SU-DHL-6 (cell line): ENCODE measurements at regions not wholly inside any gene's neighbourhood (a gene's known extent, or its start where the extent isn't known, plus 50 kb on each side); places are given as distances from the start of the nearest gene placed in this dataset.

ENCODE experiments used
- H2AFZ ChIP-seq: fragments of 200-600 bp; sonication (generic); 2 replicates; pipeline ENCODE4 v1.6.1; 2014; ENCODE audit warnings: low read depth, mild to moderate bottlenecking, moderate library complexity, mixed read lengths, antibody characterized with exemption, low read length; ENCODE audit not compliant: severe bottlenecking
- H3F3A ChIP-seq: fragments of 200-600 bp; shearing (Covaris generic); 2 replicates; pipeline ENCODE4 v1.6.0; 2016; ENCODE audit warnings: antibody characterized with exemption, mild to moderate bottlenecking; ENCODE audit not compliant: insufficient read depth
- H3K27ac ChIP-seq: fragments of 200-600 bp; sonication (generic); 2 replicates; pipeline ENCODE4 v1.5.1; 2016; ENCODE audit warnings: low read depth, mild to moderate bottlenecking, low read length, moderate library complexity, mixed read lengths
- H3K27me3 ChIP-seq: fragments of 200-600 bp; sonication (generic), shearing (Covaris generic); 2 replicates; pipeline ENCODE4 v1.6.0; 2014; ENCODE audit warnings: mild to moderate bottlenecking, low read length
- H3K36me3 ChIP-seq: fragments of 200-600 bp; sonication (generic); 2 replicates; pipeline ENCODE4 v1.6.1; 2014; ENCODE audit warnings: mild to moderate bottlenecking, low read length, mixed read lengths
- H3K4me2 ChIP-seq: fragments of 300-600, 200-600 bp; shearing (Covaris generic), sonication (generic); 2 replicates; pipeline ENCODE4 v1.6.0; 2014; ENCODE audit warnings: low read length, low read depth, mild to moderate bottlenecking; ENCODE audit not compliant: poor library complexity, severe bottlenecking
- H3K4me3 ChIP-seq: fragments of 200-600 bp; sonication (generic); 2 replicates; pipeline ENCODE4 v1.5.1; 2014; ENCODE audit warnings: antibody characterized with exemption, low read length, mild to moderate bottlenecking, mixed read lengths; ENCODE audit not compliant: insufficient read depth, poor library complexity, severe bottlenecking
- H3K79me2 ChIP-seq: fragments of 200-600 bp; sonication (generic); 2 replicates; pipeline ENCODE4 v1.6.1; 2014; ENCODE audit warnings: mild to moderate bottlenecking, low read length, moderate library complexity; ENCODE audit not compliant: insufficient read depth
- H3K9ac ChIP-seq: fragments of 200-600 bp; sonication (generic); 2 replicates; pipeline ENCODE4 v1.7.0; 2014; ENCODE audit warnings: mild to moderate bottlenecking, low read length
- H3K9me2 ChIP-seq: fragments of 200-600 bp; sonication (generic); replicated peaks from 2 replicates; pipeline ENCODE4 v1.6.1; 2014; ENCODE audit warnings: low read length; ENCODE audit not compliant: insufficient read depth
- H3K9me3 ChIP-seq: fragments of 200-600 bp; sonication (generic); 2 replicates; pipeline ENCODE4 v1.6.1; 2014; ENCODE audit warnings: low read length, mixed read lengths; ENCODE audit not compliant: insufficient read depth
- H4K20me1 ChIP-seq: fragments of 200-600 bp; sonication (generic); 2 replicates; pipeline ENCODE4 v1.6.1; 2014; ENCODE audit warnings: low read depth, mild to moderate bottlenecking, antibody characterized with exemption, low read length, moderate library complexity, mixed read lengths
- EZH2phosphoT487 ChIP-seq: fragments of 200-600 bp; sonication (generic), shearing (Covaris generic); conservative IDR thresholded peaks from 2 replicates; pipeline ENCODE4 v1.6.1; 2018; ENCODE audit warnings: mild to moderate bottlenecking, antibody characterized with exemption, low read length, moderate library complexity, mixed read lengths
- TF ChIP-seq, protein P1 (sequence below): fragments of 200-600 bp; sonication (generic); IDR thresholded peaks from one replicate; pipeline ENCODE4 v1.5.1; 2017; ENCODE audit warnings: antibody characterized with exemption, mild to moderate bottlenecking, low read length, moderate library complexity; ENCODE audit not compliant: insufficient read depth, poor library complexity, severe bottlenecking

DNA sequence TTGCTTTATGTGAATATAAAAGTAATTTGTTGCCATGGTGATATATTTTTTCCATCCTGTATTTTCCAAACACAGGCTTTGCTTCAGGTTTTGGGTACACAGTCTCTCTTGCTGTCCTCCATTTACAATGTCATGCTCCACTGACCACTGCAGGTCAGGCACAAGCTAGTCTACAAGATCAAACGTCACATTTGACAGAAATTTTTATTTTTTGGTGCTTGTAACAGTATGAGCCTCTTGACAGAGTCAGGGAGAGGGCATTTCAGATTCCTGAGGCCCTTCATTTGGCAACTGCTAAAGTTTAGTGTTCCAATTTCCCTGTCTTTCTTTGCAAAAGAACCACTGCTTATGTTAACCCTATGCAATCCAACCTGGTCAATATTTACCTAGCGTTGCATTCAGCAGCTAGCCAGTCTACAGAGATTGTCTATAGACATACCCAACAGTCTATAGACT lies 175.0 kb downstream of the RFC3 start:
- Histone ChIP-seq H2AFZ (no peak overlapping the region), H3K36me3 (no peaks in the 10 kb centered on the region), H3K9ac (no peak overlapping the region), H3K4me3 (no peak overlapping the region), H3K27me3 (no peaks in the 10 kb centered on the region), H3K4me2 (no peak overlapping the region), H3K9me2 (no peaks in the 10 kb centered on the region), H3K79me2 (no peaks in the 10 kb centered on the region), H4K20me1 (no peaks in the 10 kb centered on the region), H3K27ac (no peak overlapping the region), H3F3A (no peaks in the 10 kb centered on the region), H3K9me3 (no peaks in the 10 kb centered on the region)
- no peak for TF ChIP-seq EZH2phosphoT487
- TF ChIP-seq, protein P1, sequence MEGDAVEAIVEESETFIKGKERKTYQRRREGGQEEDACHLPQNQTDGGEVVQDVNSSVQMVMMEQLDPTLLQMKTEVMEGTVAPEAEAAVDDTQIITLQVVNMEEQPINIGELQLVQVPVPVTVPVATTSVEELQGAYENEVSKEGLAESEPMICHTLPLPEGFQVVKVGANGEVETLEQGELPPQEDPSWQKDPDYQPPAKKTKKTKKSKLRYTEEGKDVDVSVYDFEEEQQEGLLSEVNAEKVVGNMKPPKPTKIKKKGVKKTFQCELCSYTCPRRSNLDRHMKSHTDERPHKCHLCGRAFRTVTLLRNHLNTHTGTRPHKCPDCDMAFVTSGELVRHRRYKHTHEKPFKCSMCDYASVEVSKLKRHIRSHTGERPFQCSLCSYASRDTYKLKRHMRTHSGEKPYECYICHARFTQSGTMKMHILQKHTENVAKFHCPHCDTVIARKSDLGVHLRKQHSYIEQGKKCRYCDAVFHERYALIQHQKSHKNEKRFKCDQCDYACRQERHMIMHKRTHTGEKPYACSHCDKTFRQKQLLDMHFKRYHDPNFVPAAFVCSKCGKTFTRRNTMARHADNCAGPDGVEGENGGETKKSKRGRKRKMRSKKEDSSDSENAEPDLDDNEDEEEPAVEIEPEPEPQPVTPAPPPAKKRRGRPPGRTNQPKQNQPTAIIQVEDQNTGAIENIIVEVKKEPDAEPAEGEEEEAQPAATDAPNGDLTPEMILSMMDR, result no peak

DNA sequence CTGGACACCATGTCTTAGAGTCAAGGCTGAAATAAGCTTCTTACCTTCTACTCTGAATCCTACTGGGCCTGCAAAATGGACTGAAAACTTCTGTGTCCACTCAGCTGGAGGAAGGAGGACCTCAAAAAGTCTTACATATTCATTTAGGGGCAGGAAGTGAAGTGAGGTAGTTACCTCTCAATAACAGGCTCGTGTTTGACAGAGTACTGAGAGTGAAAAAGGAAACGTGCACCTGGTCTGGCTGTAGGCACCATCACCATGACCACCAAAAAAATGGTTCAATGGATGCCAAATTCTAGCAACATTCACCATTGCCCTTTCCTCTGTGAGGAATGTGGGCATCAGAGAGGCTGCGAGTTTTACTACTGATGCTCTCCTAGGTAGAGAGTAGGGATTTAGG lies 176.2 kb downstream of the RFC3 start:
- no peak overlapping the region for H3K4me2 ChIP-seq
- H3K27me3 ChIP-seq, result no peaks in the 10 kb centered on the region
- H3K79me2 ChIP-seq, result no peaks in the 10 kb centered on the region
- H4K20me1 ChIP-seq, result no peaks in the 10 kb centered on the region
- H2AFZ ChIP-seq, result no peak overlapping the region
- H3K9ac ChIP-seq, result no peak overlapping the region
- H3K27ac ChIP-seq, result no peak overlapping the region
- TF ChIP-seq, protein P1, result no peak
- TF ChIP-seq EZH2phosphoT487, result no peak
- no peaks in the 10 kb centered on the region for H3K36me3 ChIP-seq
- H3K4me3 ChIP-seq, result no peak overlapping the region
- no peaks in the 10 kb centered on the region for H3K9me2 ChIP-seq
- no peaks in the 10 kb centered on the region for H3K9me3 ChIP-seq
- no peaks in the 10 kb centered on the region for H3F3A ChIP-seq

- H3K27me3 ChIP-seq, result no peaks in the 10 kb centered on the region
- no peak overlapping the region for H2AFZ ChIP-seq
- no peaks in the 10 kb centered on the region for H3K9me3 ChIP-seq
- H3K4me2 ChIP-seq, result no peak overlapping the region
- H3K4me3 ChIP-seq, result no peak overlapping the region
- H3K36me3 ChIP-seq, result no peaks in the 10 kb centered on the region
- no peak overlapping the region for H3K27ac ChIP-seq
- no peaks in the 10 kb centered on the region for H3K79me2 ChIP-seq
- H4K20me1 ChIP-seq, result no peaks in the 10 kb centered on the region
- TF ChIP-seq EZH2phosphoT487, result no peak
- TF ChIP-seq, protein P1, result no peak
- no peak overlapping the region for H3K9ac ChIP-seq
- H3K9me2 ChIP-seq, result no peaks in the 10 kb centered on the region
- H3F3A ChIP-seq, result no peaks in the 10 kb centered on the region
These were observed 177.0 kb downstream of the RFC3 start for GRCh38 chr13:33994826-33995502.
